ENCODE measurements at regions not wholly inside any gene's neighbourhood (a gene's known extent, or its start where the extent isn't known, plus 50 kb on each side); places are given as distances from the start of the nearest gene placed in this dataset.
A peak's percentile ranks its signal among the peaks of the same experiment; 100 is the strongest.

DNA sequence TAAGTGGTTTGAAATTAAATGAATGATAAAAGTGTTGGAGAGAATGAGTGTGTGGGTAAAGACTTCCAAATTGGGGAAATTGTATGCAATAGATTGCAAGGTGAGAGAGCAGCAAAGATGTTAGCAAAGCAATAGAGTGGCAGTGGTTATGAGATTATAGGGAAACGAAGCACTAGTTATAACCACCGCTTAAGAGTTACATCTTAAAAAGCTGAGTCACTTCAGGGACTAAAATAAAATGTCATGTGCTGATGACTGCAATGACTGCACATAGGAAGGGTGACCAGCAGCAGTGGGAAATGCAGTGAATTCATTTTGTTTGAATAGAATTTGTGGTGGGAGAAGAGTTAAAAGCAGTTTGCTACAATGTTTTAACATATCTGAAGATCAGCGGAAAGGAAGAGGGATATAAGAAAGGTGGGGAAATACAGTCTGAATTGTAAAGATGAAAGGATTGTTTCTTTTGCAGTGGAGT lies 127.3 kb downstream of the RAP2B start:
- 67% methylated on average over 1 of the region's 3 CpGs for WGBS (ENCODE audit: insufficient coverage)
- H3K36me3 ChIP-seq (ENCODE audit: control insufficient read depth in 4 of 4, insufficient read depth in 4 of 4, low read length in 3 of 4): no peaks in the 10 kb centered on the region
- no peaks in the 10 kb centered on the region for H3K27me3 ChIP-seq (replicated peaks in 2 of 5; ENCODE audit: control insufficient read depth in 4 of 5, insufficient read depth in 5 of 5, low read length in 4 of 5)
- ChIA-PET CTCF (no interaction called here), POLR2A (interaction anchor here (1.0 kb wide), 1 partner anchor 126 kb away, joined by 3 read pairs; no protein-coding TSS in a partner anchor)
- H3K4me1 ChIP-seq (ENCODE audit: control extremely low read depth in 1 of 4, control insufficient read depth in 4 of 4, insufficient read depth in 4 of 4, low read length in 3 of 4): peaks cover 0 to 46% (median 4%) of the 10 kb centered on the region in 4 experiments
- no peak overlapping the region for H3K4me3 ChIP-seq (ENCODE audit: control insufficient read depth in 1 of 7, extremely low read depth in 1 of 7, insufficient read depth in 4 of 7, low read depth in 2 of 7, low read length in 6 of 7)
- H3K27ac ChIP-seq (ENCODE audit: insufficient read depth in 1 of 2, low read depth in 1 of 2, low read length in 2 of 2, poor library complexity in 1 of 2, severe bottlenecking in 2 of 2): peak overlapping the region in 1 of 2 experiments; percentile 52
- H3K9me3 ChIP-seq (ENCODE audit: control extremely low read depth in 1 of 5, control insufficient read depth in 4 of 5, insufficient read depth in 2 of 5, low read depth in 1 of 5, low read length in 4 of 5): no peaks in the 10 kb centered on the region
- peak; percentile 62 to 92 (median 86) for DNase-seq

DNA sequence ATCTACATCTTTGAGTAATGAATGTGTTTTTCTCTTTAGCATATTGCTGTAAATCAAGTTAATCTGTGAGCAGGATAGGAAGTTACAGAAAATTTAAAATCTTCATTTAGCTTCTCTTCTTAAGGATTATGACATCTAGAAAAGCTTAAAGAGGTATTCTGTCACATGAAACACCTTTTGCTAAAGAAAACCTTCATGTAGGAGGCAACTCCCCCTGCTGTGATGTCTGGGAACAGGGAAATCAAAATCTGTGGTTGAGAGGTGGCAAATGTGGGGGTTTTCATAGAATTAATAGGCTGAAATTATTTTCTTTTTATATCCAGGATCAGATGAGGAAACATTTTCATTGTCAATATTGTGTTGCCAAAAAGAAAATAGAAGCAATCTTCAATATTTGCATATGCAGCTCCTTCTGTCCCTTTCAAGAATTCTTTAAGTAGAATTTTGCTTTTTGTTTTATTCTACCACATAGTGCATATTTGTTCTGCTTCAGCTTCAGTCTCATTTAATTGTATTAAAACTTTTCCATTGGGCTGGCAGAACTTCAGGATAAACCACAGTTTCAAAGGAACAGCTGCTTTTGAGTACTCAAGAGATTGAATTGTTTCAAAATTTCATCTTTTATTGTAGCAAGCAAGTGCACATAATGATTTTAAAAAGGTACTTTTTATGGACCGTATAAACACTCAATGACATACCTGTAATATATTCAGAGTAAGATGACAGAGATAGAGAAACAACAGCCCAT lies 128.4 kb downstream of the RAP2B start:
- no peaks in the 10 kb centered on the region for H3K27me3 ChIP-seq (replicated peaks in 2 of 5; ENCODE audit: control insufficient read depth in 4 of 5, insufficient read depth in 5 of 5, low read length in 4 of 5)
- no peak overlapping the region for H3K4me3 ChIP-seq (ENCODE audit: control insufficient read depth in 1 of 7, extremely low read depth in 1 of 7, insufficient read depth in 4 of 7, low read depth in 2 of 7, low read length in 6 of 7)
- POLR2A ChIA-PET: no interaction called here
- CTCF ChIA-PET: interaction anchor here (0.7 to 1.5 kb wide), 9 partner anchors 9 to 157 kb away, joined by 3 to 6 read pairs (median 4); no protein-coding TSS in a partner anchor
- WGBS (ENCODE audit: insufficient coverage): no CpG with 5 or more reads among the region's 1 CpG
- H3K9me3 ChIP-seq (ENCODE audit: control extremely low read depth in 1 of 5, control insufficient read depth in 4 of 5, insufficient read depth in 2 of 5, low read depth in 1 of 5, low read length in 4 of 5): no peaks in the 10 kb centered on the region
- peaks cover 0 to 37% (median 4%) of the 10 kb centered on the region in 4 experiments for H3K4me1 ChIP-seq (ENCODE audit: control extremely low read depth in 1 of 4, control insufficient read depth in 4 of 4, insufficient read depth in 4 of 4, low read length in 3 of 4)
- H3K36me3 ChIP-seq (ENCODE audit: control insufficient read depth in 4 of 4, insufficient read depth in 4 of 4, low read length in 3 of 4): no peaks in the 10 kb centered on the region
- peak; percentile 17 to 42 (median 19) for DNase-seq
- no peak overlapping the region for H3K27ac ChIP-seq (ENCODE audit: insufficient read depth in 1 of 2, low read depth in 1 of 2, low read length in 2 of 2, poor library complexity in 1 of 2, severe bottlenecking in 2 of 2)

DNA sequence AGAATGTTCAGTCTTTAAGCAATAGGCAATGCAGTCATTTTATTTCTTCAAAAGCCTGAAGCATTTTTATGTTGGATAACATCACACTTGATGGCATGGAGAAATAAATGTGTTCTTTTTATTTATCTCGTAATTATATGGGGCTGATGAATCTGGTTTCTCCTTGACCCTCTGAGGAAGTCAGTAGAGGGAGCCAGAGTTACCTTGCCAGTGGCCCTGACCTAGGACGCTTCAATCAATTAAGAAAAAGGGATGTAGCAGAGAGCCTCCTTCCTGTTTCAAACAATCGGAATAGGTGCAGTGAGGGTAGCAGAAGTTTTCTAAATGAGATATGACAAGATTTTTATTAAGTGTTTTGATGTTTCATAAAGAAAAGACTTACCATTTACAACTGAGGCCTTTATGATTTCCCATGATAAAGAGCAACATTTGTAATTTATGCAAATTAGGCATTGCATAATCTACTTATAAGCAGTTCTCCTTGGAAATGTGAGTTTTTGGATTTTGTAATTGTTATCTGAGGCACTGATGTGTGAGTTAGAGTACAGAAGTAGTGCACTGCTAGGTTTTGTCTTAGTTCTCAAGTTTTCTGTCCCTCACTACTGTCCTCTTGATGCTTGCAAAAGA lies 129.1 kb downstream of the RAP2B start:
- no peaks in the 10 kb centered on the region for H3K27me3 ChIP-seq (replicated peaks in 2 of 5; ENCODE audit: control insufficient read depth in 4 of 5, insufficient read depth in 5 of 5, low read length in 4 of 5)
- ChIA-PET CTCF (interaction anchor here (1.0 to 1.5 kb wide), 7 partner anchors 8 to 128 kb away, joined by 3 to 6 read pairs (median 5); no protein-coding TSS in a partner anchor), POLR2A (no interaction called here)
- no peaks in the 10 kb centered on the region for H3K9me3 ChIP-seq (ENCODE audit: control extremely low read depth in 1 of 5, control insufficient read depth in 4 of 5, insufficient read depth in 2 of 5, low read depth in 1 of 5, low read length in 4 of 5)
- DNase-seq: peak; percentile 14 to 36 (median 28)
- H3K36me3 ChIP-seq (ENCODE audit: control insufficient read depth in 4 of 4, insufficient read depth in 4 of 4, low read length in 3 of 4): no peaks in the 10 kb centered on the region
- WGBS (ENCODE audit: insufficient coverage): 74% methylated on average over 2 of the region's 3 CpGs
- H3K27ac ChIP-seq (ENCODE audit: insufficient read depth in 1 of 2, low read depth in 1 of 2, low read length in 2 of 2, poor library complexity in 1 of 2, severe bottlenecking in 2 of 2): no peak overlapping the region
- H3K4me1 ChIP-seq (ENCODE audit: control extremely low read depth in 1 of 4, control insufficient read depth in 4 of 4, insufficient read depth in 4 of 4, low read length in 3 of 4): peaks cover 0 to 30% (median 4%) of the 10 kb centered on the region in 4 experiments
- H3K4me3 ChIP-seq (ENCODE audit: control insufficient read depth in 1 of 7, extremely low read depth in 1 of 7, insufficient read depth in 4 of 7, low read depth in 2 of 7, low read length in 6 of 7): no peak overlapping the region

DNA sequence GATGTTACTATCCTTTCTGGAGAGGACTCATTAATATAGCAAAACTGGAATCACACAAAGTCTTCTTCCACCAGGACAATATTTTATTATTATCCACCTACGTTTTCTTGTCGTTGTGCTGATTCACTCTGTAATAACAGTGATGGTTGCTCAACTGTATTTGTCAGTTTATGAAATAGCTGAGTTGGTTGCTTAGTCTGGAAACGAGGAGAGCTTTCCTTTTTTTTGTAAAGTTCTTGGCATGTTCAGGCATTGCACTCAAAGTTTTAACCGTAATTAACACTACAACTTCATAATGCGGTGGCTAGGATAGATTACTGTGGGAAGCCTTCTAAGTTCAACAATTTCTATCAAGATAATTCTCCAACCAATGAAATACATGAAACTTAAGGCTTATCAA lies 131.2 kb downstream of the RAP2B start:
- 80% methylated on average over 1 of the region's 5 CpGs for WGBS (ENCODE audit: insufficient coverage)
- ChIA-PET CTCF (interaction anchor here (0.8 to 1.4 kb wide), 2 partner anchors 13 to 45 kb away, joined by 3 read pairs; no protein-coding TSS in a partner anchor), POLR2A (no interaction called here)
- no peaks in the 10 kb centered on the region for H3K27me3 ChIP-seq (replicated peaks in 2 of 5; ENCODE audit: control insufficient read depth in 4 of 5, insufficient read depth in 5 of 5, low read length in 4 of 5)
- H3K36me3 ChIP-seq (ENCODE audit: control insufficient read depth in 4 of 4, insufficient read depth in 4 of 4, low read length in 3 of 4): no peaks in the 10 kb centered on the region
- H3K4me3 ChIP-seq (ENCODE audit: control insufficient read depth in 1 of 7, extremely low read depth in 1 of 7, insufficient read depth in 4 of 7, low read depth in 2 of 7, low read length in 6 of 7): no peak overlapping the region
- no peak for DNase-seq
- no peaks in the 10 kb centered on the region for H3K9me3 ChIP-seq (ENCODE audit: control extremely low read depth in 1 of 5, control insufficient read depth in 4 of 5, insufficient read depth in 2 of 5, low read depth in 1 of 5, low read length in 4 of 5)
- no peak overlapping the region for H3K27ac ChIP-seq (ENCODE audit: insufficient read depth in 1 of 2, low read depth in 1 of 2, low read length in 2 of 2, poor library complexity in 1 of 2, severe bottlenecking in 2 of 2)
- peaks cover 0 to 23% (median 4%) of the 10 kb centered on the region in 4 experiments for H3K4me1 ChIP-seq (ENCODE audit: control extremely low read depth in 1 of 4, control insufficient read depth in 4 of 4, insufficient read depth in 4 of 4, low read length in 3 of 4)

DNA sequence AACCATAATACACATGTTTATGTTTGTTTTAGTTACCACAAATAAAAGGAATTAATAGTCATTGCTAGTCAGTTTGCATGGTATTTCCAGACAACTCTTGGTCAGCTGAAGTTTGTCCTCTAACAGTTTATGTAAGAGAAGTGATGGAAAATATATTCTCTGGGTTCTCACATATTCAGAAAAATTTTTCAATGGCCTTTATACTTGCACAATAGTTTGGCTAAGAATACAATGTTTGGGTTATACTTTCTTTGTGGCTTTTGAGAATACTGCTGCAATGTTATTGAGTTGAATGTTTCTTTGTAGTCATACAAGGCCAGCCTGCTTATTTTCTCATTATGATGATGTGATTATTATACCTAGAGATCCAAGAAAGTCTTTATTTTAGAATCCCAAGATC lies 133.9 kb downstream of the RAP2B start:
- Histone ChIP-seq H3K4me1 (ENCODE audit: control extremely low read depth in 1 of 4, control insufficient read depth in 4 of 4, insufficient read depth in 4 of 4, low read length in 3 of 4) (no peaks in the 10 kb centered on the region), H3K4me3 (ENCODE audit: control insufficient read depth in 1 of 7, extremely low read depth in 1 of 7, insufficient read depth in 4 of 7, low read depth in 2 of 7, low read length in 6 of 7) (no peak overlapping the region), H3K27me3 (replicated peaks in 2 of 5; ENCODE audit: control insufficient read depth in 4 of 5, insufficient read depth in 5 of 5, low read length in 4 of 5) (no peaks in the 10 kb centered on the region), H3K27ac (ENCODE audit: insufficient read depth in 1 of 2, low read depth in 1 of 2, low read length in 2 of 2, poor library complexity in 1 of 2, severe bottlenecking in 2 of 2) (no peak overlapping the region), H3K36me3 (ENCODE audit: control insufficient read depth in 4 of 4, insufficient read depth in 4 of 4, low read length in 3 of 4) (no peaks in the 10 kb centered on the region), H3K9me3 (ENCODE audit: control extremely low read depth in 1 of 5, control insufficient read depth in 4 of 5, insufficient read depth in 2 of 5, low read depth in 1 of 5, low read length in 4 of 5) (no peaks in the 10 kb centered on the region)
- POLR2A ChIA-PET: no interaction called here
- CTCF ChIA-PET: interaction anchor here (1.1 kb wide), 1 partner anchor 10 kb away, joined by 3 read pairs; no protein-coding TSS in a partner anchor
- no peak for DNase-seq

DNA sequence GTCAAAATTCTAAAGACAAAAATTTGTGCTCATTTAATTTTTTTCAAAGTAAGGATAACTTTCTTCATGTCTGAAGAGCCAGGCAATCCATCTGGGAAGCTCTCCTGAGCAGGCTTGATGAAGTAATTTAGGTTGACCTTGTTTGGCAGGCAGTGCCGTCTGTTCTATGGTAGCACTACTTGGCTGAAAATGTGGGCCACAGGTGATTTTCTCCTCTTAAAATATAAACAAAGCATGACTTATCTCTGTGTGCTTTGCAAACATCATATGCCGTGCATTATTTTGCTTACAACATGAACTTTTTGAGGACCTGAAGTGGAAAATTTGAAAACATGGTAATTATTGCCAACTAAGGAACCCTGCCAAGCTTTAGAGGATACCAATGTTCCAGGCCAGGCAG lies 143.2 kb downstream of the RAP2B start:
- 100% methylated on average over 1 of the region's 2 CpGs for WGBS (ENCODE audit: insufficient coverage)
- CTCF ChIA-PET: interaction anchor here (1.4 kb wide), 1 partner anchor 12 kb away, joined by 3 read pairs; no protein-coding TSS in a partner anchor
- Histone ChIP-seq H3K9me3 (ENCODE audit: control extremely low read depth in 1 of 5, control insufficient read depth in 4 of 5, insufficient read depth in 2 of 5, low read depth in 1 of 5, low read length in 4 of 5) (no peaks in the 10 kb centered on the region), H3K27ac (ENCODE audit: insufficient read depth in 1 of 2, low read depth in 1 of 2, low read length in 2 of 2, poor library complexity in 1 of 2, severe bottlenecking in 2 of 2) (no peak overlapping the region), H3K4me1 (ENCODE audit: control extremely low read depth in 1 of 4, control insufficient read depth in 4 of 4, insufficient read depth in 4 of 4, low read length in 3 of 4) (no peaks in the 10 kb centered on the region), H3K36me3 (ENCODE audit: control insufficient read depth in 4 of 4, insufficient read depth in 4 of 4, low read length in 3 of 4) (no peaks in the 10 kb centered on the region), H3K27me3 (replicated peaks in 2 of 5; ENCODE audit: control insufficient read depth in 4 of 5, insufficient read depth in 5 of 5, low read length in 4 of 5) (no peaks in the 10 kb centered on the region), H3K4me3 (ENCODE audit: control insufficient read depth in 1 of 7, extremely low read depth in 1 of 7, insufficient read depth in 4 of 7, low read depth in 2 of 7, low read length in 6 of 7) (no peak overlapping the region)
- POLR2A ChIA-PET: no interaction called here
- DNase-seq: no peak

DNA sequence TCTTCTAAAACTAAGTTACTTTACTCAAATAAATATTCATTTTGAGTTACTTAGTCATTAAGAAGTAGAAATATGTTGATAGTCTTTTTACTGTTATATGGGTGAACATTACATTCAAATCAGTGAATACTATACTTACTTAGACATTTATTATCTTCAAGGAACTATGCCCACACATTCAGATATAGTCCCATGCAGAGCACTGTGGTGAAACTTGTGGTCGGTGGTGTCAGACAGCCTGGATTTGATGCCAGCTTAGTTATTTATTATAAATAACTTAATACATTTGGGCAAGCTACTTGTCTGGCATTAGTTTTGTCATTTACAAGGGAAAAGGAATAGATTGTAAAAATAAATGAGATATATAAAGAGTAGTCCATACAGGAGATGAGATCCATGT lies 149.5 kb downstream of the RAP2B start:
- Histone ChIP-seq H3K9me3 (ENCODE audit: control extremely low read depth in 1 of 5, control insufficient read depth in 4 of 5, insufficient read depth in 2 of 5, low read depth in 1 of 5, low read length in 4 of 5) (peaks cover 0 to 1% (median 0%) of the 10 kb centered on the region in 5 experiments), H3K27ac (ENCODE audit: insufficient read depth in 1 of 2, low read depth in 1 of 2, low read length in 2 of 2, poor library complexity in 1 of 2, severe bottlenecking in 2 of 2) (no peak overlapping the region), H3K4me1 (ENCODE audit: control extremely low read depth in 1 of 4, control insufficient read depth in 4 of 4, insufficient read depth in 4 of 4, low read length in 3 of 4) (no peaks in the 10 kb centered on the region), H3K36me3 (ENCODE audit: control insufficient read depth in 4 of 4, insufficient read depth in 4 of 4, low read length in 3 of 4) (no peaks in the 10 kb centered on the region), H3K4me3 (ENCODE audit: control insufficient read depth in 1 of 7, extremely low read depth in 1 of 7, insufficient read depth in 4 of 7, low read depth in 2 of 7, low read length in 6 of 7) (peak overlapping the region in 2 of 7 experiments; percentile 39 to 61), H3K27me3 (replicated peaks in 2 of 5; ENCODE audit: control insufficient read depth in 4 of 5, insufficient read depth in 5 of 5, low read length in 4 of 5) (no peaks in the 10 kb centered on the region)
- peak; percentile 14 to 67 (median 59) for DNase-seq
- POLR2A ChIA-PET: no interaction called here
- no CpG with 5 or more reads among the region's 1 CpG for WGBS (ENCODE audit: insufficient coverage)
- CTCF ChIA-PET: interaction anchor here (0.7 kb wide), 1 partner anchor 55 kb away, joined by 3 read pairs; no protein-coding TSS in a partner anchor
